HG03469 (cell line): ENCODE measurements at regions not wholly inside any gene's neighbourhood (a gene's known extent, or its start where the extent isn't known, plus 50 kb on each side); places are given as distances from the start of the nearest gene placed in this dataset.
"Not testable (repeated sequence)": the region's sequence is repeated elsewhere in the genome, so short reads cannot be mapped to it uniquely, and the experiment has no call there.

Source experiments
- ATAC-seq: cut with Tn5 transposase; IDR thresholded peaks from one replicate; pipeline ENCODE4 v1.9.1; 2021; ENCODE audit warnings: mild to moderate bottlenecking, moderate library complexity, moderate number of reproducible peaks; ENCODE audit not compliant: unreplicated experiment

GRCh38 chr14:101252443-101253214, 308.7 kb upstream of the DIO3 start:
- no peak for ATAC-seq

- ATAC-seq, result no peak
Measured at GRCh38 chr14:101253948-101254347, 307.3 kb upstream of the DIO3 start.

GRCh38 chr14:101254805-101255764, 306.2 kb upstream of the DIO3 start:
- no peak for ATAC-seq

- no peak for ATAC-seq
Measured at GRCh38 chr14:101255765-101256125, 305.6 kb upstream of the DIO3 start.

- no peak for ATAC-seq
Measured at GRCh38 chr14:101256266-101256665, 305.0 kb upstream of the DIO3 start.

- ATAC-seq, result no peak
Measured at GRCh38 chr14:101257551-101257950, 303.7 kb upstream of the DIO3 start.

- no peak for ATAC-seq
Measured at GRCh38 chr14:101259748-101260147, 301.5 kb upstream of the DIO3 start.

- not testable (repeated sequence) for ATAC-seq
Measured at GRCh38 chr14:101266441-101266840, 294.9 kb upstream of the DIO3 start.

- no peak for ATAC-seq
Measured at GRCh38 chr14:101273091-101273490, 288.2 kb upstream of the DIO3 start.

- ATAC-seq, result no peak
Measured at GRCh38 chr14:101276309-101277091, 284.8 kb upstream of the DIO3 start.

- ATAC-seq, result no peak
Measured at GRCh38 chr14:101282418-101282817, 278.9 kb upstream of the DIO3 start.

- no peak for ATAC-seq
Measured at GRCh38 chr14:101284711-101285110, 276.6 kb upstream of the DIO3 start.

GRCh38 chr14:101286271-101287018, 274.9 kb upstream of the DIO3 start:
- no peak for ATAC-seq

- ATAC-seq, result no peak
Measured at GRCh38 chr14:101288436-101289229, 272.7 kb upstream of the DIO3 start.

GRCh38 chr14:101289230-101289690, 272.0 kb upstream of the DIO3 start:
- ATAC-seq, result no peak

- no peak for ATAC-seq
Measured at GRCh38 chr14:101289911-101290310, 271.4 kb upstream of the DIO3 start.

- ATAC-seq, result no peak
Measured at GRCh38 chr14:101290611-101291010, 270.7 kb upstream of the DIO3 start.

GRCh38 chr14:101291390-101291789, 269.9 kb upstream of the DIO3 start:
- ATAC-seq, result no peak

GRCh38 chr14:101292448-101292847, 268.8 kb upstream of the DIO3 start:
- no peak for ATAC-seq
